ENCODE measurements at regions not wholly inside any gene's neighbourhood (a gene's known extent, or its start where the extent isn't known, plus 50 kb on each side); places are given as distances from the start of the nearest gene placed in this dataset.

GRCh38 chr4:155529716-155530115 lies 136.9 kb upstream of the GUCY1A1 start:
- TF ChIP-seq CTCF (IDR thresholded peaks at IDR 0.05) (no peak), EP300 (IDR thresholded peaks at IDR 0.05) (no peak)

Measured in gastroesophageal sphincter (tissue), 3 donors.